ENCODE measurements at regions not wholly inside any gene's neighbourhood (a gene's known extent, or its start where the extent isn't known, plus 50 kb on each side); places are given as distances from the start of the nearest gene placed in this dataset.
"Not testable (repeated sequence)": the region's sequence is repeated elsewhere in the genome, so short reads cannot be mapped to it uniquely, and the experiment has no call there.

DNA sequence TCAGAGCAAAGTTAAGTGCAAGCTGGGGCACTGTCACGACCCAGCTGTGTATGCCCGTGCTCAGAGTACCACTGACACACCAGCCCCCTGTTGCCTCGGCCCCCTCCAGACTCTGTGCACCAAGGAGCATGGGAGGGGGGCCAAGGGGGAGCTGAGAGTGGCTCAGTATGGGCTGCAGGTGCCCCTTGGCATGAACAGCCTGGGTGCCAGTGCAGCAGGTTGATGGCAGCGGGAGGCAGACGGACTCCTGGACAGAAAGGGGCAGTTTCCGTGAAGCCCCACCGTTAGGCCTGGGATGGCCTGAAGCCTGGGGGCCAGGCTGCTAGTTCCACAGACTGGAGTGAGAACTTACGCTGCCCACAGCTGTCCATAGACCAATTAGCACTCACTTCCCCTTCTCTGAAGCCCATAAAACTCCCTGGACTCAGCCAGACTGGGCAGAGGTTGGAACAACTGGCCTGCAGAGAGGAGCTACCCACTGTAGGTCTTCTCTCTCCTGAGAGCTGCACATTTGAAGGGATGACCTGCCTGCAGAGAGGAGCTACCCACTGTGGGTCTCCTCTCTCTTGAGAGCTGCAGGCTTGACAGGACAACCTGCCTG is 182.8 kb downstream of the DEPDC1B start:
- DNase-seq (ENCODE audit: low spot score), result no peak

DNA sequence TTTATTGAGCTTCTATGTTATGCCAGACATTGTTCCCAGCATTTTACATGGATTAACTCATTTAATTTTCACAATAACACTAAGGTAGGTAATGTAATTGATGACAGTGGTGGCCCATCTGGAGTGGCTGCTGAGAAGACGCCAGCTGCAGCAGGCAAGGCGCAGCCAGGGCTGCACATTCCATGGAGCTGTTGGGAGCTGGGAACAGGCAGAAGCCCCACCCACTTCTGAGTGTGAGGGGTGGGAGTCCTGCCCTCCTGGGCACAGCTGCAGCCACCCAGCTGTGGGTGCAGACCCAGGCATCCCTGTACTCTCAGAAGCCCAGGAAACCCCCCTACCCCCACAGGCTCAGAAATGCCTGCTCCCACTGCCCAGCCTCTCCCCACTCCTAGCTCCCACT is 183.3 kb downstream of the DEPDC1B start:
- no peak for DNase-seq (ENCODE audit: low spot score)

DNA sequence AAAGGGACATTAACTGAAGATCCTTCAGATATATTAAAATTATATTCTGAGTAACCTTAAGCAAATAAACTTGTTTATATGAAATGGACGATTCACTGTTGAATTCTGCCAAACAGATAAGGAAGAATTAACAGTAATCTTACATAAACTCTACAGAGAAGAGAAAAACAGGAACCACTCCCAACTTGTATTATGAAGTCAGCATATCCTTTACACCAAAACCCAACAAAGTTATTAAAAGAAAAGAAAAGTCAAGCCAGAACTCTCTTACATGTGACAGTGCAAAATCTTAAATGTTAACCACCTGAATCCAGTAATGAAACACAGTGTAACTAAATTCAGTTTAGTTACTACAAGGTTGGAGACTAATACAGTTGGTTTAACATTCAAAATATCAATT is 185.8 kb downstream of the DEPDC1B start:
- no peak for DNase-seq (ENCODE audit: low spot score)

- no peak for DNase-seq (ENCODE audit: low spot score)
These were observed 187.8 kb downstream of the DEPDC1B start for GRCh38 chr5:60512117-60512516.

DNA sequence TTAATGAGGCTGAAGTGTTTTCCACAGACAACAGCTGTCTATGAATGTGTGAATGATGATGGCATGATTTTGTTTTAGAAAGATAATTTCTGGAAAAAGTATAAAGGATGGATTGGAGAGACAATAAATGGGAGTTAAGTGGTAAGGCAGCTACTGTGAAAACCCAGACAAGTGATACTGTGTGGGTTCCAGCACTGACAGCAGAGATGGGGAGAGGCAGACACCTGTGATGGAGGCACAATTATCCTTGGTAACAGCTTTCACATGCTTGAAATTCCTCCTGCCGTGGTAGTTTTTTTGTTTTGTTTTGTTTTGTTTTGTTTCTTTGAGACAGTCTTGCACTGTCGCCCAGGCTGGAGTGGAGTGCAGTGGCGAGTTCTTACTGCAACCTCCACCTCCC is 189.3 kb downstream of the DEPDC1B start:
- DNase-seq (ENCODE audit: low spot score), result no peak

GRCh38 chr5:60510049-60510448 is 189.9 kb downstream of the DEPDC1B start:
- DNase-seq (ENCODE audit: low spot score), result no peak

GRCh38 chr5:60509519-60509918 is 190.4 kb downstream of the DEPDC1B start:
- no peak for DNase-seq (ENCODE audit: low spot score)

- DNase-seq (ENCODE audit: low spot score), result no peak
These were observed 192.3 kb downstream of the DEPDC1B start for GRCh38 chr5:60507687-60508086.

DNA sequence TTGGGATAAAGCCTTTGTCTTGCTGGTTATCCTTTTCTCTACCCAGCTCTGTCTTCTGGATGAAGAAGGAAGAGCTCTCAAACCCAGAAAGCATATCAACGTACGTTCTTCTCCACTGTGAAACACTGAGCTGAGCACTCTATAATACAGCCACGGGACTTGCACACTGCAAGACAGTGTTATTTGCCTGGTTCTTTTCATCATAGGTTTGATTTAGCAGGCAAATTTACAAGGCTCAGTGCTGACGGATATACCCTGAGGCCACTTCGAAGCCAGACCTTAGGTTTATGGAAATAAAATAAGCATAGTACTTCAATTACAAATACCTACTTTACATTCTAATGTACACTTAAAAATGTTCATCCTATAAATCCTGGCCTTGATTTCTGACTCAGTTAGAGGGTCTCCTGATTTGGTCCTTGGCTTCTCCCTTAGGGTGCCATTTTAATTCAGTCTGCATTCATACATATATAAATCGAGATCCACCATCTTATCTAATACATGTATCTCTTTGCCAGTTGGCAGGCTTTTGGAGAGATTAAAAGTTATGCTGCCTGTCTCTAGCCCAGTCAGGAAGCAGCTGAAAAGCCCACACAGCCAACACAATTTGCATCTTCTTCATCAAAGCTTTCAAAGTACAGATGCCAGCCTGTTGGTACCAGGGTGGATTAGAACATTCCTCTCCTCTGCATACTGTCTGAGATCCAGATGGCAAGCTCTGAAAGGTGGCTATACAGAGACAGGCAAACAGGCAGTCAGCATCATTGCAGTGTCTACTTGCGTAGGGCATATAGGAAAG is 194.4 kb downstream of the DEPDC1B start:
- DNase-seq (ENCODE audit: low spot score), result no peak

DNA sequence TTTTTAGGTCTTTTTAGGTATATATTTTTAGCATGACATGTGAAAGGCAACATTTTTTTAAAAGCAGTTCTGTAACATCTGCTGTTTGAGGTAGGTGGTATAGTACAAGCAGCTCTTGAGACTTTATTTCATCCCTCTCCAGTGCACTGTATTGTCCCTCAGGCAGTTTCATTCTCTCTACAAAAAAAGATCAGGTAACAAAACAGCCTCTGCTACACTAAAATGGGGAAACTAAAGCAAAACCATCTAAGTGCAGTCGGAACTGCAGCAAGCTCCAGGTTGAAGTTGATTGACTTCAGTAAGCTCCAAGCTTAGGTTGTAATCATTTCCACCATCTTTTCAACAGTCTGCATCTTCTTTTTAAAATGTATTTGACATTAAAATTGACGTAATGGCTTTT is 195.6 kb downstream of the DEPDC1B start:
- DNase-seq (ENCODE audit: low spot score), result no peak

DNA sequence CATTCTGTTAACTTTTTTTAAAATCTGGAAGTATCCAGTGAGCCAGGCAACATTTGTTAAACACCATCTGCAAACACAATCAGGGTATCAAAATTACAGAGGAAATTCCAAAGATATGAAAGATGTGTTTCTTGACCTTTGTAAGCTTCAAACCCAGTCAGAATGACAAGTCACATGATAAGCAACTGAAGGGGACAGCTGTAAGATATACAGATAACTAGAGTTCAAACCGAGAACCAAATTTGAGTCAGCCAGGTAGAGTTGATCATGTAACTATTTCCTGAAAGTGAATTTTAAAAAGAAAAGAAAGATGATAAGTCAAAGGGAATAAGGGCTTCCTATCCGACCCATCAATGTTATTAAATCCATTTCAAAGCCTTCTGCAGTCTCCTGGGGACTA is 196.2 kb downstream of the DEPDC1B start:
- DNase-seq (ENCODE audit: low spot score), result no peak

DNA sequence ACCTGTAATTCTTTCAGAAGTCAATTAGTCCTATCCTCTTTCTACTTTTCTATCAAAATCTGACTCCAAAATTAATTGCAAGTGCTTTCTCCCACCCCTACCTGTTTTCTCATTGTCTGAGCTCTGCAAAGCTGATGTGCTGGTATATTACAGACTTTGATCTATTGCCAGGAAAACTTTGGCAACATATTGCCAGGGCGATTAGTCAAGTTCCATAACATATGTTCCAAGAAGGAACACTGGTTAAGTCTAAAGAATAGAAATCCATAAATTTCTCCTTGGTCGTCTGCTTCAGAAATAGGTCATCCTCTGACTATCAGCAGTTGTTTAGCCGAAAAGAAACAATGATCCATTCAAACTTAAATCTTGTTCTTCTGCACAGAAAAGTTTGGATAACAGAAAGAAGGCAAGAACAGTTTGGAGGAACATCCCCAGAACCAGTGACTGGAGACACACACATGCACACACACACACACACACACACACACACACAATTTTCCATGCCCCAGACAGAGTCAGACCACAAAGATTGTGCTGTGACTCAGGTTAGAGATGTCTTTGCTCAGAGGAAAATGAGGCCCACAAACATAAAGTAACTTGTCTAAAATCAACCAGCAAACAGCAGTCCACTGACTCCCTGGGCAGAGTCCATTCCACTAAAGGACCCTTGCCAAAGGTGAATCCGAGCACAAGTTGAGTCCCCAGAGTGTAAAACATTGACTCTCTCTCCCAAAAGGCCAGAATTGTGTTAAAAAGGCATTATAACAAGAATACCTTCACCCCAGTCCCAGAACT is 202.1 kb downstream of the DEPDC1B start:
- DNase-seq (ENCODE audit: low spot score), result no peak

- DNase-seq (ENCODE audit: low spot score), result no peak
These were observed 204.1 kb downstream of the DEPDC1B start for GRCh38 chr5:60495644-60496520.

DNA sequence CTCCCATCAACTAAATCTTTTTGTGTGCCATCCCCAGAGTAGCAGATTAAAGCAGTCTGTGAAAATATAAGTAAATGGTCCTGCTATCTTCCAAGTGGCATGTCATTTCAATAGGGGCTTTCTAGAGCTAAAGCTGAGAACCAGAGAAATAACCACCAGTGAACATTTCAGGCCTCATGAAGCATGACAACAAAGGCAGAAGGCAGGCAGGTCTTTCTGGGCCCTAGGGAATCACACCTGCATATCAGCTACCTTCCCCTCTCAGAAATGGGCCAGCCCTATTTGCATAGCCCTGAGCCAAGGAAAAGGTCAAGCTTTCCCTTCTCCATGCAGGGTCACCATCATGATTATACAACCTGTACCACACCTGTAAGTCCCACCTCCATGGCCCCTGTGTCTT is 205.3 kb downstream of the DEPDC1B start:
- no peak for DNase-seq (ENCODE audit: low spot score)

GRCh38 chr5:60494144-60494543 is 205.8 kb downstream of the DEPDC1B start:
- DNase-seq (ENCODE audit: low spot score), result no peak

GRCh38 chr5:60493372-60493771 is 206.6 kb downstream of the DEPDC1B start:
- no peak for DNase-seq (ENCODE audit: low spot score)

DNA sequence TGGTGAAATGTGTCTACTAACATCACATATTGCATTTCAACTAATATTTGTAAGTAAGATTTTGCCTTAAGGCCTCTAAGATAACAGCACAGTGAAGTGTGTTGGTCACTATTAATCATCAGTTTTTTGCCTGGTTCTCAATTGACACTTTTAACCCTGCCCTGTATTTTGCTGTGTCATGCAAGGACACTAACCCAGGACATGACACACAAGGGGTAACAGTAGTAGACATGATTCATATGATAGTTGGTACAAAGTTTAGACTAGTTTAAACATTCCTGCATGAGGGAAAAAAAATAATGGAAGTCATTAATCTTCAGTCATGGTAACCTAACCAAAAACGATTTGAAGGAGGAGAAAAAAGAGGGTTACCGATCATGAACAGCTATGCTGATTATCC is 207.0 kb downstream of the DEPDC1B start:
- DNase-seq (ENCODE audit: low spot score), result no peak

- not testable (repeated sequence) for DNase-seq (ENCODE audit: low spot score)
These were observed 207.6 kb downstream of the DEPDC1B start for GRCh38 chr5:60492358-60492757.

- no peak for DNase-seq (ENCODE audit: low spot score)
These were observed 209.3 kb downstream of the DEPDC1B start for GRCh38 chr5:60490597-60491166.

GRCh38 chr5:60489856-60490255 is 210.1 kb downstream of the DEPDC1B start:
- DNase-seq (ENCODE audit: low spot score), result no peak

DNA sequence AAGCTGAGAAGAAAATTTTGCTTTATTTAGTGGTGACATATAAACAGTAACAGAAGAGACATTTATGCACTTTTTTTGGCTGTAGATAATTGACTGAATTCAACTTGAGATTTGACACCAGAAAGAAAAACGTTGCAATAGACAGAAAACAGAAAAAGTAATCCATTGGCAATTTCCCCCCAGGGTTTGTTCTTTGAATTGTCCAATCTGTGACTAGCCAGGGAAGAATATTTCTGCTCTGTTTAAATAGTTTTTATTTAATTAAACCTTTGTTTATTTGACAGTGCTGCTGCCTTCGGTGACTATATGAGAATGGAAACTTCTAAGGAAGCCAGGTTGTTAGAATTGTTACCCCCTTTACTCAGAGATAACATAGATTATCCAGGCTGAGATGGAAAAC is 210.6 kb downstream of the DEPDC1B start:
- DNase-seq (ENCODE audit: low spot score), result no peak
